SK-N-SH (cell line): ENCODE measurements at regions not wholly inside any gene's neighbourhood (a gene's known extent, or its start where the extent isn't known, plus 50 kb on each side); places are given as distances from the start of the nearest gene placed in this dataset.

Experiments used
- CTCF ChIA-PET: fragments of 300-600, 350-600 bp; formaldehyde crosslinking; extraction: SDS; loops from one replicate; lab custom pipeline; 2021; lab: Yijun Ruan, JAX
- POLR2A ChIA-PET: fragments of 350-600 bp; sonication (Branson Sonifier 250); formaldehyde crosslinking; extraction: SDS; loops from one replicate; lab custom pipeline; 2020; ENCODE audit warnings: antibody characterized with exemption, inconsistent platforms; lab: Yijun Ruan, JAX
- DNase-seq: peaks from one replicate; pipeline ENCODE4 v3.0.0; 2012
- H2AFZ ChIP-seq: fragments of 200-600 bp; sonication (generic); 2 replicates; pipeline ENCODE4 v1.8.1; 2016; ENCODE audit warnings: antibody characterized with exemption, mild to moderate bottlenecking, low read depth
- H3F3A ChIP-seq: fragments of 200-600 bp; sonication (generic); replicated peaks from 2 replicates; pipeline ENCODE3; 2016; ENCODE audit warnings: antibody characterized with exemption, mild to moderate bottlenecking; ENCODE audit not compliant: insufficient read depth
- H3K27ac ChIP-seq, 2 experiments: fragments of 200-500 bp in 1 of 2; fragments of 200-600 bp in 1 of 2; sonication (Bioruptor generic) in 1 of 2; sonication (generic), shearing (Covaris generic) in 1 of 2; 2 replicates each; pipeline versions ENCODE4 v1.5.1 to v1.6.1; 2014 to 2016; ENCODE audit warnings: low read depth in 2 of 2, inconsistent platforms in 1 of 2, low read length in 1 of 2, mild to moderate bottlenecking in 1 of 2, mixed read lengths in 1 of 2
- H3K27me3 ChIP-seq: fragments of 200-600 bp; sonication (generic), shearing (Covaris generic); 2 replicates; pipeline ENCODE4 v1.6.1; 2016; ENCODE audit warnings: mixed run types; ENCODE audit not compliant: insufficient read depth
- H3K36me3 ChIP-seq, 2 experiments: fragments of 200-500 bp in 1 of 2; fragments of 200-600 bp in 1 of 2; sonication (Bioruptor generic) in 1 of 2; sonication (generic) in 1 of 2; replicated peaks in 1 of 2; 2 replicates each; pipeline versions ENCODE3 to v1.5.1; 2014 to 2016; ENCODE audit warnings: low read length in 1 of 2, mild to moderate bottlenecking in 1 of 2; ENCODE audit not compliant: insufficient read depth in 2 of 2, control insufficient read depth in 1 of 2
- H3K4me1 ChIP-seq, 2 experiments: fragments of 200-500 bp in 1 of 2; fragments of 200-600 bp in 1 of 2; sonication (Bioruptor generic) in 1 of 2; sonication (generic), shearing (Covaris generic) in 1 of 2; 2 replicates each; pipeline versions ENCODE4 v1.5.1 to v1.6.1; 2014 to 2016; ENCODE audit warnings: low read depth in 1 of 2, low read length in 1 of 2, mixed run types in 1 of 2; ENCODE audit not compliant: insufficient read depth in 2 of 2, control insufficient read depth in 1 of 2
- H3K4me2 ChIP-seq: fragments of 200-600 bp; sonication (generic), shearing (Covaris generic); 2 replicates; pipeline ENCODE4 v1.6.1; 2017; ENCODE audit warnings: mixed run types
- H3K4me3 ChIP-seq, 2 experiments: fragments of 200-500 bp in 1 of 2; fragments of 200-600 bp in 1 of 2; sonication (Bioruptor generic) in 1 of 2; sonication (generic), shearing (Covaris generic) in 1 of 2; 2 replicates each; pipeline versions ENCODE4 v1.5.1 to v1.8.1; 2014 to 2016; ENCODE audit warnings: low read depth in 2 of 2, inconsistent platforms in 1 of 2, low read length in 1 of 2, mild to moderate bottlenecking in 1 of 2, mixed read lengths in 1 of 2, moderate library complexity in 1 of 2
- H3K79me2 ChIP-seq: fragments of 200-600 bp; sonication (generic); 2 replicates; pipeline ENCODE4 v1.8.1; 2017; ENCODE audit warnings: mild to moderate bottlenecking; ENCODE audit not compliant: insufficient read depth
- H3K9ac ChIP-seq: fragments of 200-600 bp; sonication (generic); 2 replicates; pipeline ENCODE4 v1.6.1; 2017; ENCODE audit warnings: mixed run types
- H3K9me2 ChIP-seq: fragments of 200-600 bp; sonication (generic); 2 replicates; pipeline ENCODE4 v1.6.1; 2017; ENCODE audit warnings: mixed run types
- H3K9me3 ChIP-seq: fragments of 200-600 bp; sonication (generic); 2 replicates; pipeline ENCODE4 v1.6.1; 2017; ENCODE audit warnings: mixed run types, mild to moderate bottlenecking, moderate library complexity
- H4K20me1 ChIP-seq: fragments of 200-600 bp; sonication (generic); 2 replicates; pipeline ENCODE4 v1.6.1; 2017; ENCODE audit warnings: mild to moderate bottlenecking, mixed run types; ENCODE audit not compliant: insufficient read depth
- CHD2 ChIP-seq: fragments of 150-350 bp; IDR thresholded peaks from 2 replicates; pipeline ENCODE4 v1.6.1; 2018; ENCODE audit warnings: low read length; ENCODE audit not compliant: partially characterized antibody
- CTCF ChIP-seq: fragments of 200-600 bp; sonication (generic); IDR thresholded peaks from 2 replicates; pipeline ENCODE4 v1.6.1; 2017; ENCODE audit warnings: antibody characterized with exemption, mild to moderate bottlenecking, moderate library complexity
- ELF1 ChIP-seq: IDR thresholded peaks from 2 replicates; pipeline ENCODE4 v1.4.0; 2012
- EP300 ChIP-seq, 2 experiments: IDR thresholded peaks; 2 replicates each; pipeline versions ENCODE4 v1.4.0 to v1.6.1; 2012; ENCODE audit warnings: borderline replicate concordance in 1 of 2, low read depth in 1 of 2, low read length in 1 of 2
- EZH2phosphoT487 ChIP-seq: fragments of 200-600 bp; sonication (generic); IDR thresholded peaks from 2 replicates; pipeline ENCODE4 v1.6.1; 2017; ENCODE audit warnings: low read depth, mixed run types, mild to moderate bottlenecking, antibody characterized with exemption, moderate library complexity, borderline replicate concordance
- FOSL2 ChIP-seq: IDR thresholded peaks from 2 replicates; pipeline ENCODE4 v1.4.0; 2012; ENCODE audit warnings: low read depth, mild to moderate bottlenecking, moderate library complexity, borderline replicate concordance
- GABPA ChIP-seq: IDR thresholded peaks from 2 replicates; pipeline ENCODE4 v1.4.0; 2012; ENCODE audit warnings: low read depth, mild to moderate bottlenecking
- JUND ChIP-seq: IDR thresholded peaks from 2 replicates; pipeline ENCODE4 v1.4.0; 2012
- NFIC ChIP-seq: IDR thresholded peaks from 2 replicates; pipeline ENCODE4 v1.4.0; 2012; ENCODE audit warnings: borderline replicate concordance
- NRF1 ChIP-seq: IDR thresholded peaks from 2 replicates; pipeline ENCODE4 v1.6.1; 2012; ENCODE audit warnings: low read depth, mild to moderate bottlenecking, low read length
- POLR2AphosphoS5 ChIP-seq: IDR thresholded peaks from 2 replicates; pipeline ENCODE4 v1.6.1; 2012; ENCODE audit warnings: low read depth, low read length
- RAD21 ChIP-seq: IDR thresholded peaks from 2 replicates; pipeline ENCODE4 v1.6.1; 2012; ENCODE audit warnings: mild to moderate bottlenecking, low read length
- RCOR1 ChIP-seq: fragments of 150-350 bp; IDR thresholded peaks from 2 replicates; pipeline ENCODE4 v1.6.1; 2017; ENCODE audit warnings: antibody characterized with exemption, low read length
- RFX5 ChIP-seq: IDR thresholded peaks from 2 replicates; pipeline ENCODE4 v1.6.1; 2012; ENCODE audit warnings: mild to moderate bottlenecking, improper control_type of control experiment, low read length
- SMC3 ChIP-seq: IDR thresholded peaks from 2 replicates; pipeline ENCODE4 v1.6.1; 2012; ENCODE audit warnings: low read depth, low read length, improper control_type of control experiment
- TAF1 ChIP-seq: IDR thresholded peaks from 2 replicates; pipeline ENCODE4 v1.6.1; 2012; ENCODE audit warnings: low read depth, mild to moderate bottlenecking, low read length, moderate library complexity, borderline replicate concordance
- TCF12 ChIP-seq: IDR thresholded peaks from 2 replicates; pipeline ENCODE4 v1.4.0; 2012
- YY1 ChIP-seq: IDR thresholded peaks from 2 replicates; pipeline ENCODE4 v1.4.0; 2012; ENCODE audit warnings: low read depth, mild to moderate bottlenecking
- WGBS: methylation state at CpG from one replicate; pipeline ENCODE4 v1.1.6; 2017; ENCODE audit warnings: low lambda C conversion rate; 5-methylcytosine and 5-hydroxymethylcytosine counted together
- TF ChIP-seq, protein P1 (sequence below): IDR thresholded peaks from 2 replicates; pipeline ENCODE4 v1.4.0; 2012; ENCODE audit warnings: low read depth
- TF ChIP-seq, protein P2 (sequence below): IDR thresholded peaks from 2 replicates; pipeline ENCODE4 v1.4.0; 2012; ENCODE audit warnings: low read depth, borderline replicate concordance
- TF ChIP-seq, protein P3 (sequence below): fragments of 150-350 bp; IDR thresholded peaks from 2 replicates; pipeline ENCODE4 v1.6.1; 2016; ENCODE audit warnings: mild to moderate bottlenecking, low read depth, low read length
- TF ChIP-seq, protein P4 (sequence below): IDR thresholded peaks from 2 replicates; pipeline ENCODE4; 2012

- TF ChIP-seq POLR2AphosphoS5 (no peak), RFX5 (no peak), EZH2phosphoT487 (no peak), SMC3 (no peak), TAF1 (no peak), CTCF (no peak), RAD21 (peak; percentile 8; the same call in 1 of the 2 replicates), TCF12 (peak; percentile 70), EP300 (IDR thresholded peaks at IDR 0.05; ENCODE audit: borderline replicate concordance in 1 of 2, low read depth in 1 of 2, low read length in 1 of 2) (peak; percentile 31 to 62; a peak in 2 of 4 replicates), YY1 (no peak), FOSL2 (no peak), GABPA (no peak), NRF1 (no peak), CHD2 (no peak), RCOR1 (no peak)
- TF ChIP-seq, protein P1, sequence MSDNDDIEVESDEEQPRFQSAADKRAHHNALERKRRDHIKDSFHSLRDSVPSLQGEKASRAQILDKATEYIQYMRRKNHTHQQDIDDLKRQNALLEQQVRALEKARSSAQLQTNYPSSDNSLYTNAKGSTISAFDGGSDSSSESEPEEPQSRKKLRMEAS = no peak
- TF ChIP-seq, protein P2, sequence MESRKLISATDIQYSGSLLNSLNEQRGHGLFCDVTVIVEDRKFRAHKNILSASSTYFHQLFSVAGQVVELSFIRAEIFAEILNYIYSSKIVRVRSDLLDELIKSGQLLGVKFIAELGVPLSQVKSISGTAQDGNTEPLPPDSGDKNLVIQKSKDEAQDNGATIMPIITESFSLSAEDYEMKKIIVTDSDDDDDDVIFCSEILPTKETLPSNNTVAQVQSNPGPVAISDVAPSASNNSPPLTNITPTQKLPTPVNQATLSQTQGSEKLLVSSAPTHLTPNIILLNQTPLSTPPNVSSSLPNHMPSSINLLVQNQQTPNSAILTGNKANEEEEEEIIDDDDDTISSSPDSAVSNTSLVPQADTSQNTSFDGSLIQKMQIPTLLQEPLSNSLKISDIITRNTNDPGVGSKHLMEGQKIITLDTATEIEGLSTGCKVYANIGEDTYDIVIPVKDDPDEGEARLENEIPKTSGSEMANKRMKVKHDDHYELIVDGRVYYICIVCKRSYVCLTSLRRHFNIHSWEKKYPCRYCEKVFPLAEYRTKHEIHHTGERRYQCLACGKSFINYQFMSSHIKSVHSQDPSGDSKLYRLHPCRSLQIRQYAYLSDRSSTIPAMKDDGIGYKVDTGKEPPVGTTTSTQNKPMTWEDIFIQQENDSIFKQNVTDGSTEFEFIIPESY = no peak
These were observed 128.0 kb downstream of the C4orf33 start (continued) for GRCh38 chr4:129223945-129224344.

DNA sequence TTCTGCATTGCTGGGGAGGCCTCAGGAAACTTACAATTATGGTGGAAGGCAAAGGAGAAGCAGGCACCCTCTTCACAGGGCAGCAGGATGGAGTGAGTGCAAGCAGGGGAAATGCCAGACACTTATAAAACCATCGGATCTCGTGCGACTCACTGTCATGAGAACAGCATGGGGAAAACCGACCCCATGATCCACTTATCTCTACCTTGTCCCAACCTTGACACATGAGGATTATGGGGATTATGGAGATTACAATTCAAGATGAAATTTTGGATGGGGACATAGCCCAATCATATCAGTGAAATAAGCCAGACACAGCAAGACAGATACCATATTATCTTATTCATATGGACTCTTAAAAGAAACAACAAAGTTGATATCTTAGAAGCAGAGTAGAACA is 134.9 kb downstream of the C4orf33 start:
- no peaks in the 10 kb centered on the region for H3K79me2 ChIP-seq
- ChIA-PET POLR2A (no interaction called here), CTCF (no interaction called here)
- H2AFZ ChIP-seq = no peak overlapping the region
- no peak overlapping the region for H3K9ac ChIP-seq
- no peaks in the 10 kb centered on the region for H3K9me2 ChIP-seq
- H3K4me3 ChIP-seq = no peak overlapping the region
- no peak overlapping the region; a peak in 1 of 4 replicates for H3K27ac ChIP-seq
- peaks cover 8% of the 10 kb centered on the region for H3F3A ChIP-seq
- H4K20me1 ChIP-seq = no peaks in the 10 kb centered on the region
- 66% methylated on average over 4 of the region's 4 CpGs for WGBS
- H3K27me3 ChIP-seq = no peaks in the 10 kb centered on the region
- DNase-seq = no peak
- peaks cover 4 to 13% of the 10 kb centered on the region in 2 experiments; a peak in 3 of 4 replicates for H3K4me1 ChIP-seq
- H3K9me3 ChIP-seq = no peaks in the 10 kb centered on the region
- H3K36me3 ChIP-seq = no peaks in the 10 kb centered on the region
- H3K4me2 ChIP-seq = no peak overlapping the region
- TF ChIP-seq YY1 (no peak), NFIC (no peak), EP300 (IDR thresholded peaks at IDR 0.05; ENCODE audit: borderline replicate concordance in 1 of 2, low read depth in 1 of 2, low read length in 1 of 2) (no peak), GABPA (no peak), SMC3 (no peak), POLR2AphosphoS5 (no peak), FOSL2 (no peak), RFX5 (no peak), CHD2 (no peak), JUND (no peak), TCF12 (no peak), ELF1 (no peak), CTCF (no peak)
- TF ChIP-seq, protein P3, sequence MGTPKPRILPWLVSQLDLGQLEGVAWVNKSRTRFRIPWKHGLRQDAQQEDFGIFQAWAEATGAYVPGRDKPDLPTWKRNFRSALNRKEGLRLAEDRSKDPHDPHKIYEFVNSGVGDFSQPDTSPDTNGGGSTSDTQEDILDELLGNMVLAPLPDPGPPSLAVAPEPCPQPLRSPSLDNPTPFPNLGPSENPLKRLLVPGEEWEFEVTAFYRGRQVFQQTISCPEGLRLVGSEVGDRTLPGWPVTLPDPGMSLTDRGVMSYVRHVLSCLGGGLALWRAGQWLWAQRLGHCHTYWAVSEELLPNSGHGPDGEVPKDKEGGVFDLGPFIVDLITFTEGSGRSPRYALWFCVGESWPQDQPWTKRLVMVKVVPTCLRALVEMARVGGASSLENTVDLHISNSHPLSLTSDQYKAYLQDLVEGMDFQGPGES = no peak
- TF ChIP-seq, protein P4, sequence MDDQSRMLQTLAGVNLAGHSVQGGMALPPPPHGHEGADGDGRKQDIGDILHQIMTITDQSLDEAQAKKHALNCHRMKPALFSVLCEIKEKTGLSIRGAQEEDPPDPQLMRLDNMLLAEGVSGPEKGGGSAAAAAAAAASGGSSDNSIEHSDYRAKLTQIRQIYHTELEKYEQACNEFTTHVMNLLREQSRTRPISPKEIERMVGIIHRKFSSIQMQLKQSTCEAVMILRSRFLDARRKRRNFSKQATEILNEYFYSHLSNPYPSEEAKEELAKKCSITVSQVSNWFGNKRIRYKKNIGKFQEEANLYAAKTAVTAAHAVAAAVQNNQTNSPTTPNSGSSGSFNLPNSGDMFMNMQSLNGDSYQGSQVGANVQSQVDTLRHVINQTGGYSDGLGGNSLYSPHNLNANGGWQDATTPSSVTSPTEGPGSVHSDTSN = no peak
- TF ChIP-seq, protein P1 = no peak
